GM20431 (cell line): ENCODE measurements at regions not wholly inside any gene's neighbourhood (a gene's known extent, or its start where the extent isn't known, plus 50 kb on each side); places are given as distances from the start of the nearest gene placed in this dataset.

Experiments
- in situ Hi-C: fragments of 300-500 bp; cut with MseI, MboI; formaldehyde crosslinking; loops from one replicate; pipeline ENCODE4 v1.15.0; 2020; ENCODE audit warnings: low sequenced_read_pairs; ENCODE audit not compliant: unreplicated experiment

DNA sequence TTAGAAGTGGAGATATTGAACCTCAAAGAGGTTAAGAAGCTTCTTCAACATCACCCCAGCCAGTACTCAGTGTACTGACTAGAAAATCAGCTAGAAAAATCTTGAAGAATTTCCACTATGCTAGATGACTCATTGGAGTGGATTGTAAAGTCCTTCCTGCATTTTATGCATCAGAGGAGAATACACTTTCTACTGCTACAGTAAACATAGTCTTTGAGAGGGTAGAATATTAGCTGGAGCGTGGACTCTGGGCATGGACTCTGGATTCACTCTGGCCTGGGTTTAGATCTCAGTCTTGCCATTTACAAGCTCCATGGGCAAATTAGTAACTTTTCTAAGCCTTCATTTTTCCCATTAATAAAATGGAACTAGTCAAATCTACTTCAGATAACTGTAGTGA is 215.9 kb downstream of the IRS1 start:
- in situ Hi-C loops: no loop called here

GRCh38 chr2:226581661-226582060 is 218.0 kb downstream of the IRS1 start:
- in situ Hi-C loops: no loop called here

DNA sequence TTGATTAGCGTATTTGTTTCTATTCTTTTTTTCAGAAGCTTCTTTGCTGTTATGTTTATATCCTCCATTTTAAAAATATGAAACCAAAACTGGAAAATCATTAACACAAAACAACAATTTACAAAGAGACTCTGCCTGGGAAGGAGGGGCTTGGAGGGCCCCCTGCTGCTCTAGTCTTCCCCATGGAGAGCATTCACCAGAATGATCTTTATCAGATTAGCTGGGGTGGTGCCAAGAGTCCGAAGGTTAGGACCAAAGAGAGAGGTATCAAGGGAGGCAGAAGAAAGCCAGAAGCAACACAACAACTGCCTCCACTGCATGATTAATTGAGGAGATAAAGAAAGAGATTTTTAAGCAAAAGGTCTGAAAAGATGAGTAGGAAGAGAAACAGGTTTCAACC is 218.6 kb downstream of the IRS1 start:
- in situ Hi-C loops: no loop called here

DNA sequence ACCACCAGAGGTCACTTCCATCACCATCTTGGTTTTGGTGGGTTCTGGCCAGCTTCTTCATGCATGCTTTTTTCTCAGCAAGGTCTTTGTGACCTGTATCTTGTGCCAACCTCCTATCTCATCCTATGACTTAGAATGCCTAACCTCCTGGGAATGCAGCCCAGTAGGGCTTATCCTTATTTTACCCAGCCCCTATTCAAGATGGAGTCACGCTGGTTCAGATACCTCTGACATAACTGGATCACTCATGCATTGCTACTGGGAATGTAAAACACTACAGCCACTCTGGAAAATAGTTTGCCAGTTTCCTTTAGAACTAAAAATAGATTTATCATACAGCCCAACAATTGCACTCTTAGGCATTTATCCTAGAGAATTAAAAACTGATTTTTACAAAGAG is 219.2 kb downstream of the IRS1 start:
- in situ Hi-C loops: no loop called here

GRCh38 chr2:226579519-226579918 is 220.1 kb downstream of the IRS1 start:
- in situ Hi-C loops: no loop called here

DNA sequence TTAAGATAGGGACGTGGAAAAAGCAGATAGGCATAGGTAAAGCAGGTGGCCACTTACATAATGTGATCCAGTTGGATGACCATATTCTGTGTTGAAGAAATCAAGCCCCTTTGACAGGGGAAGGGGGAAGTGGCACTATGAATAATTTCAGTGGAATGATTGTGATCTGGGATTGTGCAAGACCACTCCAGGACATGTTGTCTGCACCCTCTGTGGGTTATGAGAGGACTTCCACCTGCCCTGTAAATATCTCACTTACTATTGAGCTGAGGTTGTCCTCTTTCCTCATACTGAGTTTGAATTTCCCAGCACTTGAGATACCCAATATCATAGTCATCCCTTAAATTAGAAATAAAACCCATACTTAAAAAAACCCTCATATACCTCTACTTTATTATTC is 220.7 kb downstream of the IRS1 start:
- in situ Hi-C loops: no loop called here

- in situ Hi-C loops: no loop called here
Measured at GRCh38 chr2:226578373-226578772, 221.2 kb downstream of the IRS1 start.

DNA sequence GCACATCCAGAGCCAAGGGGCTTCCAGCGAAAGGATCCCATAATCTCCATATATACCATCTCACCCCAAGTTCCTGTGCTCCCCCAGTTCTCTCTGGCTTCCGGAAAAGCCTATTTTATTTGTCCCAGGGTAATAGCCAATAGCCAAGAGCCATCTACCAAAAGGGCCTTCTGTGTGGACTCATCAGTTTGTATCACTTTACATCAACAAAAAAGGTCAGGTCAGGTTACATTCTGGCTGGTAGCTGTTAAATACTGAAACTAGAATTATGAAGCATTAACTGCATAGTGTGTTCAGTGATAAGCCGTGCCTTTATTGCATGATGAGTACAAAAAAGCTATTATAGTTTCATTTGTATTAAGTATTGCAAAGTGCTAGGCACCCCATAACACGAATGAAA is 223.7 kb downstream of the IRS1 start:
- in situ Hi-C loops: no loop called here

DNA sequence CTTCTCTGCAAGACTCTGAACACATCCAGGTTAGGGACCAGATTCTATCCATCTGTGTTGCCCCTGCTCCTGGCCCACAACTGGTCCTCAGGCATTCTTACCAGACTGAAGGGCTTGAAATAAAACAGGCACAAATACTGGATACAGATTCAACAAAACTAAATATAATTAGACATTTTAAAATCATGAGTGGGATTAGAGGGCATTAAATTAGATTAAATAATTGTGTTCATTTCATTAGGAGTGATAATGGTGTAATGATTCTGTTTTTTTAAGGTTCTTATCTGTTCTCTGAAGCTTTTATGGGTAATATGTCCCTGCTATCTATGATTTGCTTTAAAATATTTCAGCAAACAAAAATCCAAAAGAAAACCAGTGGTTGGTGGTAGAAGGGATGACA is 226.5 kb downstream of the IRS1 start:
- in situ Hi-C loops: no loop called here

- in situ Hi-C loops: no loop called here
Measured at GRCh38 chr2:226564667-226565066, 235.0 kb downstream of the IRS1 start.

- in situ Hi-C loops: no loop called here
Measured at GRCh38 chr2:226561962-226562361, 237.7 kb downstream of the IRS1 start.

GRCh38 chr2:226560325-226560724 is 239.3 kb downstream of the IRS1 start:
- in situ Hi-C loops: no loop called here

DNA sequence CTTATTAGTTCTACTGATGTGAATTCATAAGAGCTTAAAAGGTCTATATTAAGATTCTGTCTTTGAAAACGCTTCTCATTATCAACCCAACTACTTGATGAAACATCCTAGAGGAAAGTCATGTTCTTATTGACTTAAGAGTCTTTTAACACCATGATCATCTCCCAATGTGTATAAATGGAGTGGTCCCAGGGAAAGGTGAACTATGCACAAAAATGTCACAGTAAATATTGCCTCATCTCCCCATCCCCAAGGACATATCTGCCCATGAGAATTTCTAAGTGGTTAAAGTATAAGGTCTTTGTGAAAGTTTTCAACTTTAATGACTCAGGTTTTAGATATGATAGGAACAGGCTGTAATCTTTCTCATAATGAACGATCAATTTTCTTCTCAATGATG is 240.1 kb downstream of the IRS1 start:
- in situ Hi-C loops: no loop called here

- in situ Hi-C loops: no loop called here
Measured at GRCh38 chr2:226558418-226558817, 241.2 kb downstream of the IRS1 start.

DNA sequence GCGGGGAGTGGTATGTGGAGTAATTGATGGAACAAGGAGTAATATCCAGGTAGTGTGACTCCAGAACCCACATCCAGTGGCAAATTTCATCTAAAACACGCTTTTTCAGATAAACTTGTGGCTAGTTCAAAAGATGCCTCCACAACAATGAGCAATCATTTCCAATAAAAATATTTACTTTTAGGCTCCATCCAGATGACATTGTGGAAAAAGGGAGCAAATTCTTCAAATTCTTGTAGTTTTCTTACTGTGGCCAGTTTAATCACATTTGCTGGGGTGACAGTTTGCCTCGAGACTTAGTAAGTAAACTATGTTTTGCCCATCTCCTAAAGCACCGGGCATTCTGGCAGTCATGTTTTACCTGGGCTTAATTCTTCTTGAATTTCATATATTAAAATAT is 243.6 kb downstream of the IRS1 start:
- in situ Hi-C loops: no loop called here

DNA sequence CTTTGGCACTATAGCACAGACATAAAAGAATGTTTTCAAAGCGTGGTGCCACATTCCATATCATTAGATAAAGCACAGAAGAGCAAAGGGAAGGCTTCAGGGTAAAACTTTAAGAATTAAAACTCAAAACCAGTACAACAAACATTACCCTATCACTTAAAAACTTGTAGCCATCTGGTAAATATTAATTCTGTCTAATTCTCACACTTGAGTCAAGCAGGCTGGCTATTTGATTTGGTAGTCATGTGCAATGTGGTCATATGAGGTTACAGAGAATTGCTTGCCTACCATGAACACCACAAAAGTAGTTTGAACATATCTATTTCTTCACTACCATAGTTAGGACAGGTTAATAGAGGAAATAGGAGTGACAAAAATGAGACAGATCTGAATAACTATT is 244.9 kb downstream of the IRS1 start:
- in situ Hi-C loops: no loop called here

GRCh38 chr2:226553333-226553732 is 246.3 kb downstream of the IRS1 start:
- in situ Hi-C loops: no loop called here

- in situ Hi-C loops: no loop called here
Measured at GRCh38 chr2:226552571-226553285, 246.9 kb downstream of the IRS1 start.

DNA sequence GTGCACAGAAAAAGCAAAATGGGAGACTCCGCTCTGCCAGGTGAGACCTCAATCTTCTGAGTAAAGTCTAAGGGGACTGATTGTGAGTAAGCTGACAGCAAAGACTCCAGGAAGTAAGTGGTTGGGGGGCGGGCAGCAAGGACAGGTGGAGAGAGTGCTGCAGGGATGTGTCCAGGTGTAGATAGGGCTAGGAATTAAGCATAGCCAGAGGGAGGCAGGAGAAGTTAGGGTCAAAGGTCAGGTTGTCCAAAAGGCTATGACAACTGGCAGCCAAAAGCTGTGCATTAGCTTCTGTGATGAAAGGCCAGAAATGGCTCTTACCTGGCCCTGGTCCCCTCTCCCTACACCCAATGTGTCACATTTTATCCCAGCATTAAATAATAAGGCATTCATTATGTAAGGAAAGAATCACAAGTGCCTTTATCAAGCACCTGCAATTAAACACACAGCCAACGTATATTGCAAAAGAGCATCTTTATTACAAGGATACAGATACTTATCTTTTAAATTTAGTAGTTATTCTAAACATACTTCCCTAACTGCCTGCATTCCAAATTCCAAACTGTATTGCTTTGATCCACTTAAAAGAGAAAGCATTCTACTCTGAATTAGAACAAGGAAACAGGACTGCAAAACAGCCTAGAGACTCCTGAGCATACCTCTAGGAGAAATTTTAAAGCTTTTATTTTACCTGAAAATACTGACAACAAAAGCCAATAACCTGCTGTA is 247.9 kb downstream of the IRS1 start:
- in situ Hi-C loops: no loop called here

DNA sequence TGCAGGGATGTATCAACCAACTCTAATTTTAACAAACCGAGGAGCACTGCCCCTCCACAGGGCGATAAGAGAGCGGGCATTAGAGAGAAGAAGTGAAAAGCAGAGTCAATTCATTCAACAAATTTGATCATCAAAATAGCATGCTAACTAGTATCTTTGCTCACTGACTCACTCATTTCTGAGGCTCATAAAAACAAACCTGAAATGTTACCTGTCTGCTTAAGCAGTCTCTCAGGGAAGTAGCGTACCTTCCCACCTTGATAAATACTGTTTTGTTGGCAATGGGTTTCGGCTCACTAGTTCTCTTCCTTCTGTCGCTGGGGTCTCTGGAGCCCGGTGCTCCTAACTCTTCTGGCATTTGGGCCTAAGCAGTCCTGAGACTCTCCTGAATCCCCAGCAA is 248.8 kb downstream of the IRS1 start:
- in situ Hi-C loops: no loop called here

GRCh38 chr2:226548732-226549131 is 250.9 kb downstream of the IRS1 start:
- in situ Hi-C loops: no loop called here
